NOMO-1 treated with DMSO at 0.1 percent for 48 hours (cell line): ENCODE measurements at regions not wholly inside any gene's neighbourhood (a gene's known extent, or its start where the extent isn't known, plus 50 kb on each side); places are given as distances from the start of the nearest gene placed in this dataset.
"Not testable (repeated sequence)": the region's sequence is repeated elsewhere in the genome, so short reads cannot be mapped to it uniquely, and the experiment has no call there.

Experiments
- DNase-seq: peaks from one replicate; lab custom pipeline; 2025; ENCODE audit not compliant: unreplicated experiment; lab: John Stamatoyannopoulos, UW

- no peak for DNase-seq
These were observed 669.3 kb upstream of the MBL2 start for GRCh38 chr10:53441843-53442242.

GRCh38 chr10:53440601-53441000 lies 668.0 kb upstream of the MBL2 start:
- DNase-seq, result no peak

DNA sequence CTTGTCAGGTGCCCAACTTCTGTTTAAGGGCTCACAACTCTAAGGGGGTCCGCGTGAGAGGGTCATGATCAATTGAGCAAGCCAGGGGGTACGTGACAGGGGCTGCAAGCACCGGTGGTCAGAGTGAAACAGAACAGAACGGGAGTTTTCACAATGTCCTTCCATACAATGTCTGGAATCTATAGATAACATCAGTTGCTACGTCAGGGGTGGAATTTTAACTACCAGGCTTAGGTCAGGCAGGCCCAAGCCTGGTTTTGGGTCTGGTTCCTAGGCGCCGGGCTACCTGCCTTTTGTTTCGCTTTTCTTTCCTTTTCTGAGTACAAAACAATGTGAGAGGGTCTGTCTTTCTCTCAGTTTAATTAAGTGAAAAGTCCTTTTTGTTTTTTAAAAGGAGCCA lies 666.5 kb upstream of the MBL2 start:
- DNase-seq, result not testable (repeated sequence)

GRCh38 chr10:53434413-53434812 lies 661.8 kb upstream of the MBL2 start:
- DNase-seq, result no peak

DNA sequence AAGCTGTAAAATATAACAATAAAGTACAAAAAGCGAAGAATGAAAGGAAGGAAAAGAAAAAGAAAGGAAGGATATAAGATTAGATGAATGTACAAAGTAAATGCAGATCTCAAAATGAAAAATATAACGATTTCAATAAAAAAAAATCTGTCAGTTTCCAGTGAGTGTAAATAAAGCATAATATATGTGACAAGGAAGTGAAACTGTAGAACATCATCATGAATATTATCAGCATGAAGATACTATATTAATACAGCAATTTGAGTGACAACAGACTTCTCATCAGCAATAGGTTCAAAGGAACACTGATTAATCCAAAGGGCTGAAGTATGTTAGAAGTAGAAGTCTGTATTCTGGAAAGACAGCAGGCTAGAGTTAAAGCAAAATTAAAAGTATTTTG lies 659.5 kb upstream of the MBL2 start:
- DNase-seq, result no peak

GRCh38 chr10:53430974-53431373 lies 658.4 kb upstream of the MBL2 start:
- no peak for DNase-seq

DNA sequence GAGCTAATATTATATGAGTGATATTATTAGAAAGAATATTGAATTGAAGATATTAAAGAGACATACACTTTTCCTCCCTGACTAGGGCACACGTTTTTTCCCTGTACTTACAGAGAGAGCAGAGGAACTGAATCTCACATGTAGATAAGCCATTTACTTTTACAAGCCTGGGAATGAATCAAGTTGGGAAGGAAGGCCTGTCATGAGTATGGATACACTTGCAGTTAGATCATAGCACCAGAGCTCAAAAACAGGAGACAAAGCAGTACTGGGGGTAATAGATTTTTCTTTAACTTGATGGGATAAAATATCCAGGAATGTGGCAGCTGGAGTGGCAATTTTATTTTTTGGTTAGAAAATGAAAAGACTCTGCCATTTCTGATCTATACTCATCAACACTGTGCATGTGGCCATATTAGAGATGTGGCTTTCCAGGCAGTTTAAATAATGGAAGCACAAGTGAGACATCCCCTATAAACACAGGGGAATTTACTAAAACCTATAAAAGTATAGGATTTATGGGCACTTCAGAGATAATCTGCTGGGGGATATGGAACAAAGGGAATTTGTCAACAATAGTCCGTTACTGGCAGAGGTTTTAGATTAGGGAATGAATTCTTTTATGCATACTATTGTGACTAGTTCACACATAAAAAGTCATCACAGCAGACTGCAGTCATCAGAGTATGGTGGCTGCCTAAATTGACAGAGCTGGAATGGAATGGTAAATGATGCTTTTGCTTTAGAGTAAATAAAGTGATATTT lies 657.7 kb upstream of the MBL2 start:
- no peak for DNase-seq

- DNase-seq, result no peak
These were observed 649.8 kb upstream of the MBL2 start for GRCh38 chr10:53422223-53422888.

- DNase-seq, result no peak
These were observed 640.1 kb upstream of the MBL2 start for GRCh38 chr10:53412651-53413050.

DNA sequence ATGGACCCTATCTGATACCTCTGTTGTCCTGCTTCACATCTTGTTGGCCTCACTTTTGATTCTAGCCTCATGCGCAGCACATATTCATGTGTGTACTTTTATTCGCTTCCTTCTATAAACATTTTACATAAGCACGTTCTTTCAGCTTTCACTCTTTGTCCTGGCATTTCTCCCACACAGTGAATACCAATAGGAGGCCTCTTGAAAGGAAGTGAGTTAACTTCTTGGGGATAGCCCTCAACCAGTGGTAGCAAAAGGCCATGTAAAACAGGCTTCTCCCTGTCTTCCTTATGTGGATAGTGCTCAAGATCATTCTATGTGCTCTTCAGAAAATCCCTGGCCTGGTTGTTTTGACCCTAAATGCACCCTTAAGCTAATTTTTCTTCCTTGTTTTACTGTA lies 633.9 kb upstream of the MBL2 start:
- DNase-seq, result no peak

GRCh38 chr10:53403688-53404087 lies 631.1 kb upstream of the MBL2 start:
- DNase-seq, result no peak

DNA sequence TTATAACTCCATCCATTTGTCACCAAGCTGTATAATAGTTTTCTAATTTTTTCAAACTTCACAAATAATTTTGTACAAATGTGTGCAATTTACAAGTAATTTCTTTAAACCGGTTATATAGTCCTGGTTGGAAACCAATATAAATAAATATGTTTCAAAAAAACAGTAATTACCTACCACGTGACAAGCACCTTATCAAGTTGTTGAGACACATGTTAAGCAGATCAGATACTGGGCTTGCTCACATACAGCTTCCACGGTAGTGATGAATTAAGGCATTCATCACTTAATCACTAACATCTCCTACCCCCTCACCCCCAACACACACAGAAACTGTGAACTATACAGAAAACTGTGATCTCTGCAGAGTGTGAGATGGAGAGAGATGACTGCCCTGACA lies 630.0 kb upstream of the MBL2 start:
- no peak for DNase-seq

GRCh38 chr10:53401536-53401935 lies 629.0 kb upstream of the MBL2 start:
- no peak for DNase-seq

DNA sequence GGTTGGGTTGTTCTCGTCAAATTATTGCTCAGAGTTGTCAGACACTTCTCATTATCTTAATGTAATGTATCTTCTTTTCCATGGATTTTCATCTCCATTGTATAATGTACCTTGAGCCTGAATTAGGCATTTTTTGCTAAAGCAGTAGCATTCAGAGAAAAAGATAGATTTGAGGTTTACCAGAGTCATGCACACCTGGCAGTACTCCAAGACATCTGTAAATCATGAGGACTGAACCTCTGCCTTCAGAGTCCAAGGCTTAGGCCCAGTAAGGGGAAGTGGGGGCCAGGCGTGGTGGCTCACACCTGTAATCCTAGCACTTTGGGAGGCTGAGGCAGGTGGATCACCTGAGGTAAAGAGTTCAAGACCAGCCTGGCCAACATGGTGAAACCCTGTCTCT lies 624.3 kb upstream of the MBL2 start:
- DNase-seq, result no peak

DNA sequence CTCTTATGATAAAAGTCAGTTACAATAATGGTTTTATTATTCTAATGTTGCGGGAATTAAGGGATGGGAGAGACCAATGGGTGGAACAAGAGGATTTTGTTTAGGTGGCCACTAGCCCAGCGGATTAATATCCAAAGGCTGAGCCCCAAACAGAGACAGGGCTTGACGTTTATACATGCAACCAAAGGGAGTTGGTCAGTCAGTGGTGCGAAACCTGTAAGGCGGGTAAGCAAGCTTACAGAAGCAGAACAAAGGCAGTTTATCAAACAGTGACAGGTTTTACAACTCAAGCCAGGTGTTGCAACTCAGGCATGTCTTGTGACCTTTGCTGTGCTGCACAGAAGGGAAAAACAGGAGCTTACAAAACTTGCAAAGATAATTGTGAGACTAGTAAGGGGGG lies 622.9 kb upstream of the MBL2 start:
- no peak for DNase-seq

GRCh38 chr10:53387562-53387961 lies 615.0 kb upstream of the MBL2 start:
- no peak for DNase-seq

DNA sequence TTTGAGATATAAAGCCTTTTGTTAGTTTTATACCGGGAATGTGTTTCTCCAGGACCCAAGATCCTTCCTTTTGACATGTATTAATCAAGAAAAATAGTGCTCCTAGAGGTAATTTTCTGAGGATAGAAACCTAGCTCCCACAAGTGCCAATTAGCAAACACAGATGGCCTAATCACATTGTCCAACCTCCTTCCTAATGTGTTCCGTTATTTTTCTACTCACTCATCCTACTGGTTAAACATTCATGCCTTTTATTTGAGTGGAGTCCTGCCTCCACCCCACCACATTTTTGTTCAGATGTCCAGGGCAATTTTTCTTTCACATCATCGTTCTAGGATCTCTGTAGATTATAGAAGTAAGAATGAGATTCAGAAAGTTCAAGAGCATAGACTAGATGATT lies 610.0 kb upstream of the MBL2 start:
- DNase-seq, result no peak

DNA sequence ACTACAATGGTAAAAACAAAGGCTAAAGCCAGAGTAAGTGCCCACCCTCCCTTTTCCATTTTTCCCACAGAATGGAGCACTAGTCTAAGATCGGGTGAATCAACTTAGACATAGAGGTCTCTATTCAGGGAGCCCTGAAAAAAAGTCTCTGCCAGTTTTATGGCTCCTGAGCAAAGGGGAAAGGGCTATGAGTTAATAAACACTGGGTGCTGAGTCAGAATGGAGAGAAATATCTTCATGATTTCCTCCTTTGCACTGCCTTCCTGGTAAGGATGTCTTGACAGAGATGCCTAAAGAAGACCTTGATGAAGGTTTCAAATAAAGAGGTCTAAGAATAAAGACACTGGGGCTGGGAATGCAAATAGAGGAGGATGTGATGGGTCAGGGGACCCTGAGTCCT lies 607.4 kb upstream of the MBL2 start:
- no peak for DNase-seq

GRCh38 chr10:53370347-53370746 lies 597.8 kb upstream of the MBL2 start:
- no peak for DNase-seq

GRCh38 chr10:53361936-53362335 lies 589.4 kb upstream of the MBL2 start:
- no peak for DNase-seq

DNA sequence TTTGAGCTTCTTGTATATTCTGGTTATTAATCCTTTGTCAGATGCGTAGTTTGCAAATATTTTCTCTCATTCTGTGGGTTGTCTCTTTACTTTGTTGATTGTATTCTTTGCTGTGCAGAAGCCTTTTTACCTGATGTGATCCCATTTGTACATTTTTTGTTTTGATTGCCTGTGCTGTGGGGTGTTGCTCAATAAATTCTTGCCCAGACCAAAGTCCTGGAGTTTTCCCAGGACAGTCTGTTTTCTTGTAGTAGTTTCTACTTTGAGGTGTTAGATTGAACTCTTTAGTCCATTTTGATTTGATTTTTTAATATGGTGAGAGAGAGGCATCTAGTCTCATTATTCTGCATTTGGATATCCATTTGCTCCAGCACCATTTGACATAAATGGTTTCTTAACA lies 588.7 kb upstream of the MBL2 start:
- DNase-seq, result no peak

- DNase-seq, result not testable (repeated sequence)
These were observed 586.4 kb upstream of the MBL2 start for GRCh38 chr10:53358978-53359377.

DNA sequence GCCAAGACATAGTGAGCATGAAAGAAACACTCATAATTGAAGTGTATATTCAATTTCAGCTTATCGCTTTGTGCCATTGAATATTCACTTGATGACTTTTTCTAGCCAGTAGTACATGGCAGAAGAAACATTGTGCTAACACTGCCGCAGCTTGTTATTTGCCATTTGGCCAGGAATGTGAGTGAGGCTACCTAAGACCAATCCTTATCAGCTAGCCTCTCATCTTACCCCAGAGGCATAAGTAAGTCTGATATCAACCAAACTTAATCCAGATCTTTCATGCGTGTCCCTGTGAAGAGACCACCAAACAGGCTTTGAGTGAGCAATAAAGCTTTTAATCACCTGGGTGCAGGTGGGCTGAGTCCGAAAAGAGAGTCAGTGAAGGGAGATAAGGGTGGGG lies 586.0 kb upstream of the MBL2 start:
- no peak for DNase-seq
